ENCODE measurements at regions not wholly inside any gene's neighbourhood (a gene's known extent, or its start where the extent isn't known, plus 50 kb on each side); places are given as distances from the start of the nearest gene placed in this dataset.
"Not testable (repeated sequence)": the region's sequence is repeated elsewhere in the genome, so short reads cannot be mapped to it uniquely, and the experiment has no call there.

DNA sequence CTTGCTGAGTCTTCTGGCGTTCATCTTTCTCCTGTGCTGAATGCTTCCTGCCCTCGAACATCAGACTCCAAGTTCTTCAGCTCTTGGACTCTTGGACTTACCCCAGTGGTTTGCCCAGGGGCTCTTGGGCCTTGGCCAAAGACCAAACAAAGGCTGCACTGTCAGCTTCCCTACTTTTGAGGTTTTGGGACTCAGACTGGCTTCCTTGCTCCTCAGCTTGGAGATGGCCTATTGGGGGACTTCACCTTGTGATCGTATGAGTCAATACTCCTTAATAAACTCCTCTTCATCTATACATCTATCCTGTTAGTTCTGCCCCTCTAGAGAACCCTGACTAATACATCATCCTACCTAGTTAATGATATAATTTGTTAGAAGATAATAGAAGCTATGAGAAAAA is 415.4 kb downstream of the TMEM38B start:
- not testable (repeated sequence) for DNase-seq (ENCODE audit: low spot score)

DNA sequence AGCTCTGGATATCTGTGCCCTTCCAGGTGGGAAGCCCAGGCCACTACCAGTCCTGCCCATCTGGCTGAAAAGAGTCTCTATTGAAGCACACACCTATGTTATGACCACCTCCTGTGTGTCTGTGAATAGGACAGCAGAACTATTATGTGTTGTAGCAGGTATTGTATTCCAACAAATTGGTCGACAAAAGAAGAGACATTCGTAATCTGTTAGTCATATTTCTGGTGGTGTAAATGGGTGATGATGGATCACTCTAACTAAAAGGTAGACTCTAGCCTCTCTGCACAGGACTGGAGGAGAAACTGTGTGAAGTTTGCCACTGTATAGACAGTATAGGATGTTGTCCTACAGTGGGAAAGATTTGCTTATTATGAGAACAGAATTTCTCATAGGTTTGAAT is 416.1 kb downstream of the TMEM38B start:
- no peak for DNase-seq (ENCODE audit: low spot score)

DNA sequence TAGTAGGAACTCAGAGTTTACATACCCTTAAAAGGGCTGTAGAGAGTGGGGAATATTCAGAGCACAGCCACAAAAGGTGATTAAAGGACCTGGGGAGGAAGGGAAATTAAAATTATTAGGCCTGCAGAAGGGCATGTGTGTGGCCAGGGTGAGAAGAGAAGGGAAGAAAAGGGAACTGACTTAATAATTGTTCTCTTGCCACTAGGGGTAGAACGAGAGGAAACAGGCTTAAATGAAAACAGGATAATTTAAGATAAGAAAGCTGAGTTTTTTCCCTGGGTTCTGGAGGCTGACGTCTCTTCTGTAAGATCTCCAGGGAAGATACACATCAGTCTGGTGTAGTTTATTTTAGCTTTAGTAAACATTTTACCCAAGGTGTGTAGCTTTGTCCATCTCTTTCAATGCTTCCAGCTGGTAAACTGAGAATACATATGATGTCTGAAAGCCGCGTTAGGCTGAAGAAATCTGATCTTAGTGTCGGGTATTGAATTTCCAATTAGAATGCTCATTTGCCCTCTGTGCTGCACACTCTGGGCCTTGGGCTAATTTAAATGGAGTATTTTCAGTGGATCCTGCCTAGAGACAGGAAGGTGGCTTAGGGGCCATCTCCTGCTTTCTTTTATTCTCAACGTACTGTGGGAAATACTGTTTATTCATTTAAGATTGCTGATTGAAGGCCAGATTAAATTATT is 416.8 kb downstream of the TMEM38B start:
- no peak for DNase-seq (ENCODE audit: low spot score)

DNA sequence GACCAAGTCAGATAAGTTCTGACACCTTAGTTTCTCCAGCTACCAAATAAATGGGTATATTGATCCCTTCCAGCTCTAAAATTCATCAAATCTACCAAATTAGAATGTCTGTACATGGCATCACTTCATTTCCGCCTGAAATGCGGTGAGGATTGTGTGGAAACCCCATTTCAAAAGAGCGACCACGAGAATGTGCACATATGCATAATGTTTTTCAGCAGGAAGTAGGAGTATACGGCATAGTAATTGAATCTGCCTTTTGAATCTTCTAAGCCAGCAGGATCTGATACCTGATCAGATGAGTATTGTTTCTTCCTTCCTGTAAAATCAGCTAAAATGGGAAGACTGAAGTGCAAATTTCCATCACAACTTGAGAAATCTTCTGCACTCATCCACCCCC is 418.6 kb downstream of the TMEM38B start:
- DNase-seq (ENCODE audit: low spot score) = no peak

DNA sequence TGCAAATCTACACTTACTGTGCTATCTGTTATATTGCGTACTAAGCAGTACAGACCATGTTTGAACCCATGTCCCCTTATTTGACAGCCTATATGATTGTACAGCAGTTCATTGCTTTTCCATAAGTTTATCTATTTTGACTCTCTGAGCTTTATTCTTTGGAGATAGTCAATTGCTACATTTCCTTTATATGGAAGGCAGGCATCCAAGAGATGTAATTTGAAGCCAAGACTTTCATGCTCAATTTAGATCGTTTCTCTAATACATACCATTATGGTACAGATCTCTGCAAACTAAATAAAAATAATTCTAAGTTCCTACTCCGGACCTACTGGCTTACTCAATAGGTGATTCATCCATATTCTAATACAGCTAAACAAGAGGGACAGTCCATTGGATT is 424.8 kb downstream of the TMEM38B start:
- DNase-seq (ENCODE audit: low spot score) = no peak

DNA sequence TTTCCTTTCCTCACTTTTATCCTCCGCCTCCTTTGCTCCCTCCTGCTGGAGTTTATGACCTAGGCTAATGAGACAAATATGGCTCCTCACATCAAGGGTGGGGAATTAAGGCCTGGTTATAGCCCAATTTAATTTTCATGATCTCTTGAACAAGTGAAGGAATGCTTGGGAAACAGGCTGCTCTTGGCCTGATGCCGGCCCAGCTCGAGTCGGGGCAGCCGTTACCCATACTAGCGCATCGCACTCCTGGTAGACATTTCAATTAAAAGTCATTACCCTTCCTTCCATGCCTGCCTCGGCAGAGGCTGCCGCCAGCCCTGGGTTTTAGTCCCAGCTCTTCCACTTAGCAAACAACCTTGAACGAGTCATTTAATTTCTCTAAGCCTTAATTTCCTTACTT is 425.7 kb downstream of the TMEM38B start:
- no peak for DNase-seq (ENCODE audit: low spot score)

DNA sequence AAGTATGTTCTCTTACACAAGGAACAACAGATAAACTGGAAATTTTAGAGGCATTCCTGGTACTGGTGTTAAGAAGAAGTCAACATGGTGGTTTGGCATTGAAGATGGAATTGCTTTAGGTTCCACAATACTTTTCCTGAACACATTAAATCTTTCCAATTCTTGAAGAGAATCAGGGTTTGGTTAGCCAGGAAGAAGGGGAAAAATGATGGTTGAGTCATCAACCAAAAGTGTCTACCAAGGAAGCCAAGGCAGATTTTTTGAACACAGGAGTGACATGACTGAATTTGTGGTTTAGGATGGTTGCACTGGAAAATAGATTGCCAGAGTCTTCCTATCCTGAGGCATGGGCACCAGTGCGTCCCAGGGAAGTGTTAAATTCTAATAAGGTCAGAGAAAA is 433.4 kb downstream of the TMEM38B start:
- no peak for DNase-seq (ENCODE audit: low spot score)

DNA sequence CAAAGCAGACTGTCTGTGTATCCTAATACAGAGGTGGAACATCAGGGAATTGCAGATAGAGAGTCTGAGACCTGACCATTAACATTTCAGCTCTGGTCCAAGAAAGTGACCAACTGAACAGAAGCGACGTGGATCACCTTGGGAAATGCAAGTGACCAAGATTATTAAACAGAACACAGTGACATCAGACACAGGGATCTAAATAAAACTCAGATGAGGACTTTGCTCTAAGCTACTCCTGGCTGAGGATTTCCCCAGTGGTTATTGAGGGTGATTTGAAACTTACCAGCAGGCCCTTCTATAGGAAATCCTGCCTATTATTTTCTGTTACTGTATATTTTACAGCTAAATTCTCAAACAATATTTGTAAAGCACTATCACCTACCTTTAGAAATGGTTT is 436.0 kb downstream of the TMEM38B start:
- no peak for DNase-seq (ENCODE audit: low spot score)

DNA sequence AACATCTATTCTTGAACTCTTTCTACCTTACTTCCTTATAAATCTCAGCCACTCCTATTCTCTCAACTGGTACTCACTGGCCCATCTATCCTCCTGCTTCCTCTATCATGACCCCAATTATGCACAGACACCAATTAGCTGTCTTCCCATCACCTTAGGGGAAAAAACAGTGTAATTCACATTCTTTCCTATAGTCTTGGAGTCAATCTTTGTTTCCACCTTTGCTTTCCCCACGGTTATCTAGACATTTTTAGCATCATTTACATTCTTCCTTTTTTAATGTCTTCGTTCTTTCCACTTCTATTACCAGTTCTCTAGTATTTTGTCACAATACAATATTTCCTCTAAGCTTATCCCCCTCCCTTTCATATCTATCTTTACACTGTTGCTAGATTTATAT is 449.4 kb downstream of the TMEM38B start:
- no peak for DNase-seq (ENCODE audit: low spot score)

DNA sequence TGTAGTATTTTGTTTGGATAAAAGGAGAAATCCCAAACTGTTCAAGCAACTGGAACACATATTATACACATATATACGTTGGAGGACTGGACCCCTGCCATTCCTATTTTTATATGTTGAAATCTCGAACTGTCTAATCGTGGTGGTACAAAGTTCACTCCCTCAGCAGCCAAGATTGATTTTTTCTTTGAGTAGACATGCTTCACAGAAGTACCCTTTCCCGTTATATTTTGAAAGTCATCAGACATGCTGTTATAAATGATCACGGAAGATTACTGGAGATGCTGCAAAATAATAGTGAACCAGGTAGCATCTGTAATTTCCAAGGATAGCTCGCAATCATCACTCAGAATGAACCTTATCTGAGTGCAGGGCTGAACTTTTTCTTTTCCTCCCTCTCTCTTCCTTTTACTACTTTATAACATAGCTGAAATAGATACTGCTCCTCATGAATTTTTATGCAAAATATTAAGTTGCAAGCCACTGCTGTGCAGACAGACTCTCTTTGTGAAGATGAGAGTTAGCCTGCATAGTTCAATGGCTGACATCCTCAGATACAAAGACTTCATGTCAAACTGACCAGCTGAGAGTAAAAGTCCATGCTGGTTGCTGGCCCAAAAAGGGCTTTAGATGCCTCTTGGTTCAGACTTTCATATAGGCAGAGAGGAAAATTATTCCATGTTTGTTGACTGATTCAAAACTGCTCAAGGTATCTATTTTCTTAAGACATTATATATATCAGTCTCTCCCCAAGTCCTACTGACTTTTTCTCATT is 451.9 kb downstream of the TMEM38B start:
- DNase-seq (ENCODE audit: low spot score) = no peak

DNA sequence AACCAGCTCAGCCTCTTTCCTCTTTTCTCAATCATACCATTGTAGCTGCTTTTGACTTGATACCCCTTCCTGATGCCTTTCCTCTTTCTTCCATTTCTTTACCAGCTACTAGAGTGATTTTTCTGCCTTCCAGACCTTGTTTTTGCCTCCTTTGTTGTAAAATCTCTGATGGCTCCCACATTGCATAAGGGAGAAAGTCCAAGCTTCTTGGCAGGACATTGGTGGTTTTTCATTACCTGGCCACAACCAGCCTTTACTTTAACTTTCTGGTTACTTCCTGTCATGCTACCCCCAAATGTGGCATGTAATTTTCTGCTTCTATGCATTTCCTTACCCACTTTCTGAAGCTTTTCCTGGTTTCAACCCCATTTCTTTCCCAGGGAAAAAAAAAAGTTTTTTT is 452.5 kb downstream of the TMEM38B start:
- DNase-seq (ENCODE audit: low spot score) = no peak

DNA sequence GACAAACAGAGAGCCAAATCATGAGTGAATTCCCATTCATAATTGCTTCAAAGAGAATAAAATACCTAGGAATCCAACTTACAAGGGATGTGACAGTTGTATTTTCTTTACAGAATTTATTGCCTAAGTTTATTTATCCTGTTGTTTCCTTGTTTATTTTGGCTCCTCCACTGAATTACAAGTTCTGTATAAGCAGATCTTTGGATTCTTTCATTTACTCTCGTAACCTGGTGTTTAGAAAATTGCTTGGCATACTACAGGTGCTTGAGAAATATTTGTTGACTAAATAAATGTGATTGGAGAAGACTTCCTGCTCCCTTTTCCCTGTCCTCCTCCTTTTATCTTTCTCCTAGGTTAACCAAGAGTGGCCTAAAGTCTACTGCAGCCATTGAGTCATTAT is 455.6 kb downstream of the TMEM38B start:
- no peak for DNase-seq (ENCODE audit: low spot score)

DNA sequence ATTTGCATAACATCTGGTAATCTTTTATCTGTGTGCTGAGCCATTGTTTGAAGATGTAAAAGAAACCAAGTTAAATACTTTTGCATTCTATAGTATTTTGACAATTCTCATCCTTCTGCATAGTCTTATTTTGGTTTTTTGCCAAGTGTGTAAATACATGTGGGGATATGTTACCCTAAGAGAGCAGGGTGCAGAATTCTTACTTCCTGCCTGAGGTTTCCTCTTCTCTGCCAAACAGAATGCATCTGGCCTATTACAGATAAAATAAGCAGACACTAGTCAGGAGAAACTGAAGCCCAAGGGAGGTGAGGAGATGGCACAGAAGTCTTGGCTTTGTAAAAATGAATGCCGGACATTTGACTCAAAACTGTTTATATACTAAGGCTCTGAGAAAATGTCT is 462.1 kb downstream of the TMEM38B start:
- no peak for DNase-seq (ENCODE audit: low spot score)

DNA sequence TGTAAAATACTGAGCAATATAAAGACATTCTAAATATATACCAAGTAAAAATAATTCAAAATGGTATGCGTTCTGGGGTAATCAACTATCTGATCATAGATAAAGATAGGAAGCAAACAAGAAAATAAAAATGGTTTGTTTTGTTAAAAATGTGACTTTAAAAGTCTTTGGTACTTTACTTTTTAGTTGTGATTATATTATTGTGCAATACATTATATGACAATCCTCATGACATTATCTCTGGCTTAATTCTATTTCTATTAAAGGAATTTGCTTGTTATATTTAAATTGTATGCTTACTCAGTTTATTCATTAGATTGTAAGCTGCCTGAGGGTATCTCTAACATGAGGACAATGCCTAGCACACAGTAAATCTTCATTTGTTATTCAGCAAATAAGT is 477.9 kb downstream of the TMEM38B start:
- DNase-seq (ENCODE audit: low spot score) = no peak

DNA sequence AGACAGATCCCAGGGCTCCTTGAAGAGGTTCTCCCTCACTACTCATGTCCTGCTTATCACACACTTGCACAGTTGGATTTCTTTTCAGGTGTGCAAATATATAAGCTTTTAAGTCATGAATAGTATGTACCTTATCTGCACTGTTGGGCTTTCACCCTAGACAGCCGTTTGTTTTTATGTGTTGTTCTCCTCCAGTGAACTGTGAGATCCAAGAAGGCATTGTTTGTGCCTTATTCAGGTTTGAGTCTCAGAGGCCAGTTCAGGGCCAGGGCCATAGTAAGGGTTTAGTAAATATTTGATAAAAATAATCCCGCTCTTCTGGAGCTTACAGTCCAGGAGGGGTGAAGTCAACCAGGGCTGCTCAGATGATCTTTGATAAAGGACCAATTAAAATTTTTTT is 480.0 kb downstream of the TMEM38B start:
- DNase-seq (ENCODE audit: low spot score) = no peak

DNA sequence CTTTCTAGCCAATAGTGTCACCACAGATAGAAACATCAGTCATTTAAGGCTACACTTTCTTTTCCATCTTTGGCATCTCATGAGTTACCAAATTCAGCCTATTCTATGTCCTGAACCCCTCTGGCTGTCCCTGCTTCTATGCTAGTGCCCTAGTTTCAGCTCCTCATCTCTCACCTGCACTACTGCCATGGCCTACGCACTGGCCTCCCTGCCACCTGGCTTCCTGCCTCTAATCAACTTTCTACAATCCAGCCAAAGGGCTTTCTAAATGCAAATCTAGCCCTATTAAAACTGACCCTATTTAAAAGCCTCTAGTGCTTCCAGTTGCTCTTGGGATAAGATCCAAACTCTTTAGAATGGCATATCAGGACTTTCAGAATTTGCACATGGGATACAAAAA is 482.9 kb downstream of the TMEM38B start:
- DNase-seq (ENCODE audit: low spot score) = no peak

DNA sequence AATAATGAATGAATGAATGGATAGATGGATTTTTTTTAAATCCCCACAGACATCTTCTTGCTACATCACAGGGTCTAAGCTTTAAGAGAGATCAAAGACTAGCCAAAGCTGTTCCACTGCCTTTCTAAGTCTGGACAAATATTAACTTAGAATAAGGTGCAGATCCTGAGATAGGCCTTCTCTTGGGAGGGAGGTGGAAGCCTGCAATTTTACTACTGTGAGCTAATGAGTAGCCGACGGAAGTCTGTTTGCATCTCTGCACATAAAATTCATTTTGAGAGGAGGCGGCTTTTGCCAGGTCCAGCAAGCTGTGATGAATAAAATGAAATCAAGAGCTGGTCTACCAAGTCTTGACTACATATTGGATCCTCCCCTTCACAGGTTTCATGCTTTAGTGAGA is 484.9 kb downstream of the TMEM38B start:
- no peak for DNase-seq (ENCODE audit: low spot score)

DNA sequence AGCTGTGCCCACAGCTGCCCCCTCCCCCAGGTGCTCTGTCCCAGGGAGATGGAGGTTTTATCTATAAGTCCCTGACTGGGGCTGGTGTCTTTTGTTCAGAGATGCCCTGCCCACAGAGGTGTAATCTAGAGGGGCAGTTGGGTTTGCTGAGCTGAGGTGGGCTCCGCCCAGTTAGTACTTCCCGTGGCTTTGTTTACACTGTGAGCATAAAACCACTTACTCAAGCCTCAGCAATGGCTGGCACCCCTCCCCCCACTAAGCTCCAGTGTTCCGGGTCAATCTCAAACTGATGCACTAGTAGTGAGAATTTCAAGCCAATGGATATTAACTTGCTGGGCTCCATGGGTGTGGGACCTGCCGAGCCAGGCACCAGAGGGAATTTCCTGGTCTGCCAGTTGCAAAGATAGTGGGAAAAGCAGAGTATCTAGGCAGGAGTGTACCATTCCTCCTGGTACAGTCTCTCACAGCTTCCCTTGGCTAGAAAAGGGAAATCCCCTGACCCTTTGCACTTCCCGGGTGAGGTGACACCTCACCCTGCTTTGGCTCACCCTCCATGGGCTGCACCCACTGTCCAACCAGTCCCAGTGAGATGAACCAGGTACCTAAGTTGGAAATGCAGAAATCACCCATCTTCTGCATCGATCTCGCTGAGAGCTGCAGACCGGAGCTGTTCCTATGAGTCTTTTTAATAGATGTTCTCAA is 509.6 kb downstream of the TMEM38B start:
- DNase-seq (ENCODE audit: low spot score) = not testable (repeated sequence)

DNA sequence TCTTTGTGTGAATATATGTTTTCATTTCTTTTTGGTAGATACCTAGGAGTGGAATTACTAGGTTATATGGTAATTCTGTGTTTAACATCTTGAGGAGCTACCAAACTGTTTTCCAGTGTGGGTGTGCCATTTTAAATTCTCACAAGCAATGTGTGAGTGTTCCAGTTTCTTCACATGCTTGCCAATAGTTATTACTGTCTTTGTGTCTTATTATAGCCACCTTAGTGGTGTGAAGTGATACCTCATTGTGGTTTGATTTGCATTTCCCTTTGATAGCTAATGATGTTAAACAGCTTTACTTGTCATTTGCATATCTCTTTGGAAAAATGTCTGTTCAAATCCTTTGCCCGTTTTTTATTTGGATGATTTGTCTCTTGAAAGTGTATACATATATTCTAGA is 513.0 kb downstream of the TMEM38B start:
- DNase-seq (ENCODE audit: low spot score) = no peak

DNA sequence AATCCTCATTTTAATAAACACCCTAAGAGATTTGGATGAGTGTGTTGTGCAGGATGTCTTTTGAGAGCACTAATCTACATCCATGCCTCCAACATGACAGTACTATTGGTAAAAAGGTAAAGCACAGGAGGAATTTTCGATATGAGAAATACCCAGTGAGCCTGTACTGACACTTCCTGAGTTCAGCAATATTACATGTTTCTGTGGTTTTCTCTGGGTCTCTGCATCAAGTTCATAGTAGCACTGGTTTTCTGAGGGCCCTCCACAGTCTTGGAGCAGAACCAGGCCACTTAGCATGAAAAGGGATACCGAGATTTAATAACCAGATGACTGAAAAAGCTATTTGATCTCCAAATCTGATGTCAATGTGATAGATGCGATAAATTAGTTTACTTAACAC is 524.1 kb downstream of the TMEM38B start:
- no peak for DNase-seq (ENCODE audit: low spot score)

DNA sequence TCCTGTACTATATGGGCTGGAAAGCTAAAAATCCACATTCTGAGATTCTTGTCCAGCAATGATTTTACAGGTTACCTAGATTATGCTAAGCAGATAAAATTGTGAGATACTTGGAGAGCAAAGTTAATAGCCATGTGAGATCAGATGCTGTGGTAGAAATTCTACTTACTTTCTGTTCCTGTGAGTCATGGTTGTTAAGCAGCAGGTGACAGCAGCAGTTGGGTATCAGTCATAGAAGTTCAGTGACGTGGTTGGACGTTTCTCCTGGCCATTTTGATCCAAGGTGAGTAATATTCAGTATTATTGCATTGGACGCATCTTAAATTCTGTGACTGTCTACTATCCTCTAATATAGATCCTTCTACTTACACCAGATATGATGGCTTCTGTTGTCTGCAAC is 524.5 kb downstream of the TMEM38B start:
- DNase-seq (ENCODE audit: low spot score) = no peak

DNA sequence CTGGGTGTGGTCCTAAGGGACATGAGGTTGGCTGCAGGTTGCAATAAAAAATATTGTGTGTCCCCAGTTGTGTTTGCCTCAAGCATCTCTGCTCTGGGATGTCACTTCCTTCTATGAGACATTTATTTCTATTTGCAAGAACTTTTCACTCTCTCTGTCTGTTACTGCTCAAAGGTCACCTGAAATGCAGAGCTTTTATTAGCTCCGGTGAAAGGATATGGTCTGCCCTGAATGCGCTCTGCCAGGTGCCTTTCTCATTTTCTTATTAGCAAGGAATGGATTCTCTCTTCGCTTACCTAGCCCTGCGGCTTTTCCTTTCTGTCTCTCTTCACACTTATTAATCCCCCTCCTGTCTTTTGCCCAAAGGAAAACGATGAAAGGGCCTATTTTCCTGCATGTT is 526.1 kb downstream of the TMEM38B start:
- no peak for DNase-seq (ENCODE audit: low spot score)

DNA sequence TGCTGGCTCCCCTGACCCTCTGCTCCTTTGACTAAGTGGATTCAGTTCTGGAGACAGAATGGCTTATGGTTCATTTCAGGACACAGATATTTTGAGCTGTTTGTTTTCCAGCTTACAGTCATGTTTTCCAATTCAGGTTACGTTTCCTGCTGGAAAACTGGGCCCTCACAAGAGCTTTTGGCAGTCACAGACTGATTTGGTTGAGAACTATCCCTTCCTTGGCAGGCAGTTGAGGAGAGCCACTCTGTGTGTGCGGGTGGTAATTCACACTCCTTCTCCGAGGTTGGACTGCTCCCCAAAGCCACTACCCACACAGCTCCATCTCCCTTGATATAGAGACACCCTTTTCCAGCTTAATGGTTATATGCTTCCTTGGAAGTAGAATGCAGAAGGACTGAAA is 534.5 kb downstream of the TMEM38B start:
- no peak for DNase-seq (ENCODE audit: low spot score)

Data from CD4-positive, alpha-beta T cell treated with Interleukin-15 for 4 hours (primary cell).